ELF-1 (cell line): ENCODE measurements at regions not wholly inside any gene's neighbourhood (a gene's known extent, or its start where the extent isn't known, plus 50 kb on each side); places are given as distances from the start of the nearest gene placed in this dataset.

Source experiments
- DNase-seq: peaks from one replicate; pipeline ENCODE4 v3.0.0-alpha.2; 2016; ENCODE audit warnings: low read depth, low spot score

DNA sequence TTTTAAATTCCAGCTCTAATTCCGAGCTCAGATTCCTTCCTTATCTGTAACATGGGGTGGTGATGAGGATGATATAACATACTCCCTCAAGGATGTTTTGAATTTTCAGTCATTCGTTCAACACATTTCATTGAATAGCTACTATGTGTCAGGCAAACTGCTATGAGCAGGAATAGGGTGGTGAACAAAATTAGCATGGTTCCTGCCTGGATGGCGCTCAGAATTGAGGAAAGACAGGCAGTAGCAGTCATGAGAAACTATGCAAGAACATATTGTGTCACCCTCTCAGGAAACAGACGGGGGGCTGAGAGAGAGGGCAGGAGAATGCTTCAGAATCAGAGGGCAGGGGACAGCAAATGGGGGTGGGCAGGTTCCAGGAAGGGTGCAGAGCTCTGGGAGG lies 265.2 kb downstream of the NSG2 start:
- DNase-seq, result no peak

GRCh38 chr5:174311121-174311520 lies 265.6 kb downstream of the NSG2 start:
- DNase-seq, result no peak

- DNase-seq, result peak; percentile 92
Measured at GRCh38 chr5:174311531-174312269, 266.2 kb downstream of the NSG2 start.

DNA sequence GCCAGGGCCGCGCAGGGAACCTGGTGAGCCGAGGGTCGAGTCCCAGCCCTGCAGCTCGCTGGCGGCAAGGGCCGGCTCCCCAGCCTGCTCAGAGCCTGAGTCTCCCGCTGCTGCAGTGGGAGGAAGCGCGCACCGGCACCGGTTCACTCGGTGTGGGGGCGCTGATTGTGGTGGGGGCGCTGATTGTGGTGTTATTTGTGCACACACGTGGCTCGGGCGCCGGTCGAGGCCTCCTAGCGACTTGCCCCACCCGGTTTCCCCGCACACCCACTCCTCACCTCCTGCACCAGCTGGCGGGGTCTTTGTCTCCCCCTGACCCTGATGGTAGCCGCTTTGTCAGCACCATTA lies 266.7 kb downstream of the NSG2 start:
- no peak for DNase-seq

DNA sequence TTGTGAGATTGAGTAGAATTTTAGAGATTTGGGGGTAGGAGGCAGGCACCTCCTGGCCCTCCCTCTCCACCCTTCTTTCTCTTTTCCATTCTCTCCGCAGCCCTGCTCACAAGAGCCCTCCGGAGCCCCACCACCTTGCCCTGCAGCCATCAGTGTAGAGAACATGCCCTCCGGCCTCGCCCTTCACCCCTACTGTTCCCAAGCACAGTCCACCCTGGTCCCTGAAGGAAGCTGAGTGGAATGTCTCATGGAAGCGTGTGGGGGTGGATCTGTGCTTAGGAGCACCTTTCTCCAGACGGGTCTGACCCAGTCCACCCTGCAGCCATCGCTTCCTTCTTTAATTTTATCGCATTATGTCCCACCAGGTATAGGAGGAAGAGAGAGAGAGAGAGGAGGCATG lies 267.1 kb downstream of the NSG2 start:
- DNase-seq, result no peak

- no peak for DNase-seq
Measured at GRCh38 chr5:174313615-174314014, 268.1 kb downstream of the NSG2 start.

- DNase-seq, result no peak
Measured at GRCh38 chr5:174314261-174314660, 268.8 kb downstream of the NSG2 start.

DNA sequence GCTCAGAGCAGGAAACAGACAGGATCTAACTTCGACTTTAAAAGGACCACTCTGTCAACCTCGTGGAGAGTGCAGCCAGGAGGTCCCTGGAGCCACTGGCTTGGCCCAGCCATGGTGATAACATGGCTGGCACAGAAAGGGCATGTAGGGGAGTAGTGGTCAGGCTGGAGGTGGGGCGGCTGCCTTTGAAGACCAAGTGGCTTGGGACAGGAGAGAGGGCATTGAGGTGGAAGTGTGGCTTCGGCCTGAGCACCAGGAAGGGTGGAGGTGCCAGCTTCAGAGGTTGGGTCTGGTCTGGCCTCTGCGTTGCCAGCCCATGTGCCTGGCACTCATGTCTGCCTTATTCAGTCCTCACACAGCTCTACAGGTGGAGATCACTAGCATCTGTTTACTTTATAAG lies 270.0 kb downstream of the NSG2 start:
- DNase-seq, result no peak

GRCh38 chr5:174315871-174316270 lies 270.4 kb downstream of the NSG2 start:
- no peak for DNase-seq

DNA sequence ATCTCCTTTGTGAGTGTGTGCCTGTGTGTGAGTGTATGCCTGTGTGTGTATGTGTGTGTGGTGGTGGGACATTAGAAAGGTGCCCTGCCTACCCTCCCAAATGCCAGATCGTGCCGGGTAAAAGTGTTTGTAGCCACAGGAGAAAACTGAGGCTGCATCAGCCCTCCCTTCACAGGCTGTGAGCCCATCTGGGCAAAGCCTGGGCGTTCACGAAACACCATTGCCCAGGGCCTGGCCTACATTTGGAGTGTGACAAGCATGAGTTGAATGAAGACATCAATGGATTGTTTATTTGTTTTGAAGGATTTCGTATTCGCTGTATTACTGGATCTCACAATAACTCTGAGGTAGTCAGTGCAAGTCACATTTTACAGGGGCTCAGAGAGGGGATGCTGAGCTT lies 270.8 kb downstream of the NSG2 start:
- no peak for DNase-seq

- peak; percentile 82 for DNase-seq
Measured at GRCh38 chr5:174317256-174317894, 271.9 kb downstream of the NSG2 start.

DNA sequence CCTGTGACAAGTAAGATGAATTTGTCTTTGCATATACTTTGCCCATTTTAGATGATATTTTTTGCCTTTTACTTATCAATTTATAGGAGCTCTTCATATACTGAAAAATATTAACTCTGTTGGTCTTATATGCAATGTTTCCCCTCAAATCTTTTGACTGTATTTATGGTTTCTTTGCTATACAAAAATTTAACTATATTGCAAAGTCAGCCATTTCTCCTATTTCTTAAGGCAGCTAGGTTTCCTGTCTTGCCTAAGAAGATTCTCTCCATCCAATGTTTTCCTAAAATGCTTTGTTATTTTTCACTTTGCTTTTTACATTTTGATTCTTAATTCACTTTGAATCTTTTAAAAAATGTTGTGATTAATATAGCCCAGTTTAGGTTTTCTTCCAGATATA lies 273.1 kb downstream of the NSG2 start:
- DNase-seq, result no peak

DNA sequence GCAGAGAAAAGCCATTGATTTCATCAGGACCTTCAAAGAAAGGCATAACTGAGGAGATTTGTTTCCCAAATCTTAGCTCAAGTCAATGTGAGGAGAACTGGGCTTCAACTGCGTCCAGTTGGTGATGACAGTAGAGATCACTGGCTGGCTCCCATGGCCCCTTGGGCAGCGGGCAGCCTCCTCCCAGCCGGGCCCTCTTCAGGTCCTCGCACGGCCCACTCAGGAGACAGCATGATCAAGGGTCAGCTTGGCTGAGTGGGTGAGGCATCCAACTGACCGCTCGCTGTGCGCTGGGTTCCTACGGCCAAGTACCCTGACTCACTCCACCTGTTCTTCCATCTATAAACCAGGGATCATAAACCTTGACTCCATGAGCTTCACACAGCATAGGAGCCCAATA lies 274.0 kb downstream of the NSG2 start:
- DNase-seq, result no peak

GRCh38 chr5:174320051-174320450 lies 274.5 kb downstream of the NSG2 start:
- peak; percentile 75 for DNase-seq

GRCh38 chr5:174323878-174324281 lies 278.4 kb downstream of the NSG2 start:
- peak; percentile 85 for DNase-seq

GRCh38 chr5:174324680-174325079 lies 279.2 kb downstream of the NSG2 start:
- DNase-seq, result no peak

GRCh38 chr5:174325431-174325830 lies 279.9 kb downstream of the NSG2 start:
- DNase-seq, result peak; percentile 65

- DNase-seq, result no peak
Measured at GRCh38 chr5:174325961-174326360, 280.5 kb downstream of the NSG2 start.

DNA sequence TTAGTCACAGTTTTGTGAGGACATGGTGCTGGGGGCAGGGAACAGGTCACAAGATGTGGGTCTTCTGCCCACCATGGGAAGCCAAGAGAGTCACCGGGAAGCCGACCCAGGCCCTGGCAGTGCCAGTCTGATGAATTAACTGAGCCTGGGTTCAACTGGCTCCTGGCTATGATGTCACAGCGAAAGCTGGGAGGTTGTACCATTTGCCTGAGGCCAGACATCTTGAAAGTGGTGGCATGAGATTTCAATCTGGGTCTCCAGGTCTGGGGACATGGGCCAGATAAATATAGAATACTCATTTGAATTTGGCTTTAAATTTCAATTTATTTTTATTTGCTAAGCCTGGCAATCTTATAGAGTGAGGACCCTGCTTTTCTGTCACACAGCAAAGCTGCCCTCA lies 280.9 kb downstream of the NSG2 start:
- no peak for DNase-seq

- peak; percentile 95 for DNase-seq
Measured at GRCh38 chr5:174327317-174327864, 281.9 kb downstream of the NSG2 start.

GRCh38 chr5:174327896-174328295 lies 282.4 kb downstream of the NSG2 start:
- no peak for DNase-seq

- no peak for DNase-seq
Measured at GRCh38 chr5:174328631-174329299, 283.3 kb downstream of the NSG2 start.

DNA sequence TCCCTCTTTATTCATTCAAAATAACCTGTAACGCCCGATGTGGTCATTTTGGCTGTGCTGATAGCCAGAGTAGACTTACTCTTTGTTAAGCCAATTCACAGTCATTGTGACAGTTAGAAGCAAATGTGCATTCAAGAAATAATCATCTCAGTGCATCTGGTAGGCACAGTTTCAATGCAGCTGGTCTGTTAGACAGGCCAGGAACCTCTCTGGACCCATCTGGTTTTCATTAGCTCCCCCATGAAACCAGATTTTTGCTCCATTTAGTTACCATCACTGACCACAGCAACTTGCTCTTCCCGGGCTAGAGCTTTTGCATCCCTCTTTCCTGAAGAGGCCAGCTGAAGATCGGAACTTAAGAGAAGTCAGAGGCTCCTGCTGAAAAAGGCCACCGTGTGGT lies 284.2 kb downstream of the NSG2 start:
- no peak for DNase-seq
